Memory B cell (primary cell): ENCODE measurements at regions not wholly inside any gene's neighbourhood (a gene's known extent, or its start where the extent isn't known, plus 50 kb on each side); places are given as distances from the start of the nearest gene placed in this dataset.
"Not testable (repeated sequence)": the region's sequence is repeated elsewhere in the genome, so short reads cannot be mapped to it uniquely, and the experiment has no call there.

Experiments
- ATAC-seq: fragments of 150-1000 bp; cut with Tn5 transposase; 2 replicates; pipeline ENCODE4 v1.10.0; 2021; ENCODE audit warnings: low read depth, mild to moderate bottlenecking, moderate library complexity
- DNase-seq, 2 donors: peaks; one replicate each; pipeline ENCODE4 v3.0.0; 2022; ENCODE audit warnings: low spot score in 2 of 2
- H3K27ac Mint-ChIP-seq: one replicate; pipeline ENCODE4 v1.8.0; 2022; ENCODE audit warnings: mild to moderate bottlenecking, moderate library complexity, mixed read lengths
- H3K27me3 Mint-ChIP-seq: one replicate; pipeline ENCODE4 v1.8.0; 2022; ENCODE audit warnings: mixed read lengths
- H3K36me3 Mint-ChIP-seq: one replicate; pipeline ENCODE4 v1.8.0; 2022; ENCODE audit warnings: mild to moderate bottlenecking, mixed read lengths
- H3K4me1 Mint-ChIP-seq: one replicate; pipeline ENCODE4 v1.8.0; 2022; ENCODE audit warnings: mixed read lengths
- H3K4me3 Mint-ChIP-seq: one replicate; pipeline ENCODE4 v1.8.0; 2022; ENCODE audit warnings: mild to moderate bottlenecking, moderate library complexity, mixed read lengths
- H3K9me3 Mint-ChIP-seq: one replicate; pipeline ENCODE4 v1.8.0; 2022; ENCODE audit warnings: mixed read lengths

GRCh38 chr15:96837241-96837970 lies 506.9 kb downstream of the NR2F2 start:
- ATAC-seq (no peak), DNase-seq (no peak)
- peaks cover 5% of the 10 kb centered on the region for H3K9me3 Mint-ChIP-seq
- no peaks in the 10 kb centered on the region for H3K36me3 Mint-ChIP-seq
- H3K4me1 Mint-ChIP-seq: no peaks in the 10 kb centered on the region
- no peak overlapping the region for H3K4me3 Mint-ChIP-seq
- no peaks in the 10 kb centered on the region for H3K27me3 Mint-ChIP-seq
- H3K27ac Mint-ChIP-seq: no peak overlapping the region

DNA sequence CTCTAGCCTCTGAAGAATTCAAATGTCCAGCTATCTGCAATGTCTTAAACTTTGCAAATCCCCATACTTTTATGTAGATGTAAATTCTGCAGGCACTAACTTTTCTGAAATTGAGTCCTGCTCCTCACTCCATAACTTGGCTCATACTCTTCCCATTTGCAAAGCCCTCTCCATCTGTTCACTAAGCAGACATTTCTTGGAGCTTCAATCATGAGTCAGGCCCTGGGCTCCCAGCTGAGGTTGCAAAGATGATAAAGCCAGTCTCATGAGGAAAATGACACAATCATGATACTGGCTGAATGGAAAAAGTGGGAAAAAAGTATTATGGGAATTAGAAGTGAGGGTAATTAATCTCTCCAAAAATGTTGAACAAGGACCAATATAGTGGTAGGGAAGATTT lies 507.6 kb downstream of the NR2F2 start:
- Mint-ChIP-seq H3K36me3 (no peaks in the 10 kb centered on the region), H3K27ac (no peak overlapping the region), H3K27me3 (no peaks in the 10 kb centered on the region), H3K4me3 (no peak overlapping the region), H3K9me3 (peaks cover 5% of the 10 kb centered on the region), H3K4me1 (no peaks in the 10 kb centered on the region)
- DNase-seq (no peak), ATAC-seq (no peak)

- Mint-ChIP-seq H3K9me3 (peaks cover 12% of the 10 kb centered on the region), H3K36me3 (no peaks in the 10 kb centered on the region), H3K4me3 (no peak overlapping the region), H3K27me3 (no peaks in the 10 kb centered on the region), H3K27ac (no peak overlapping the region), H3K4me1 (peaks cover 3% of the 10 kb centered on the region)
- ATAC-seq (no peak), DNase-seq (no peak)
These were observed 518.9 kb downstream of the NR2F2 start for GRCh38 chr15:96849271-96849900.

DNA sequence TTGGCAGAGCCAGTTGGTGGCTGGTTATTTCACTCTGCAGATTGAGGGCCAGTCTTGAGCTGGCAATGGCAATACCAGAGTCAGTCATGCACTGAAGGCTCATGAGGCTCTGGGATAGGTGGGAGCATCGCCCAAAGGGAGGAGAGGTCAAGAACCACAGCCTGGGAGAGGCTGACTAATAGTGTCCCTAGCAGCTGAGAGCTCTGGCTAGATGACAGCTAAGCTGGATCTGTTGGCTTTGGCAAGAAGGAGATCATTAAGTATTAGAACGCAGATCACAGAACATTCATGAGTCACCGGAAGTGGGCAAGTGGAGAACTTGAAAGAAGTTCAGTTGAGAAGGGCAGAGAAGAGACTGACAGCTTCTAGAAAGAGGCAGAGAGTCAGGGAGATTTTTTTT lies 521.1 kb downstream of the NR2F2 start:
- Mint-ChIP-seq H3K9me3 (peaks cover 12% of the 10 kb centered on the region), H3K4me1 (peaks cover 3% of the 10 kb centered on the region), H3K4me3 (no peak overlapping the region), H3K27ac (no peak overlapping the region), H3K36me3 (no peaks in the 10 kb centered on the region), H3K27me3 (no peaks in the 10 kb centered on the region)
- DNase-seq: no peak
- no peak for ATAC-seq

DNA sequence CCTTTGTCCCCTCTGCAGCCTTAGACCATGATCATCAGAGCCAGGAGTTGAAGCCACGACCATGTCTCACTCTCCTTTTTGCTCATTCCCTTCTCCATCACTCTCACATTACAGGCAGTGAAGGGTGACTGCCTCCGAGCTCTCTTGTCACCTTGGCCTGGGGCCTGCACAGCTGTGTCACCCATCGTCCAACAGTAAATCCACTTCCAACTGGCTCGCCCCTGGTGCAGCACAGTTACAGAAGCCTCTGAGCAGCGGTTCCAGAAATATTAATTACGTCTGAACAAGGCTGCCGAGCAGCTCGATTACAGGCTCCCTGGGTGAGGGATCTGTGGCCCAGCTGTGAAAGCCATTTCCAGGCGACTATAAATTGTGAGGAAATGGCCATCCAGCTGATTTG lies 528.2 kb downstream of the NR2F2 start:
- H3K4me1 Mint-ChIP-seq: no peaks in the 10 kb centered on the region
- ATAC-seq: no peak
- H3K27ac Mint-ChIP-seq: no peak overlapping the region
- DNase-seq: no peak
- H3K9me3 Mint-ChIP-seq: peaks cover 5% of the 10 kb centered on the region
- H3K36me3 Mint-ChIP-seq: no peaks in the 10 kb centered on the region
- H3K27me3 Mint-ChIP-seq: no peaks in the 10 kb centered on the region
- no peak overlapping the region for H3K4me3 Mint-ChIP-seq

GRCh38 chr15:96860741-96861140 lies 530.2 kb downstream of the NR2F2 start:
- Mint-ChIP-seq H3K9me3 (peaks cover 2% of the 10 kb centered on the region), H3K4me1 (no peaks in the 10 kb centered on the region), H3K27me3 (no peaks in the 10 kb centered on the region), H3K27ac (no peak overlapping the region), H3K4me3 (no peak overlapping the region), H3K36me3 (no peaks in the 10 kb centered on the region)
- ATAC-seq (no peak), DNase-seq (no peak)

DNA sequence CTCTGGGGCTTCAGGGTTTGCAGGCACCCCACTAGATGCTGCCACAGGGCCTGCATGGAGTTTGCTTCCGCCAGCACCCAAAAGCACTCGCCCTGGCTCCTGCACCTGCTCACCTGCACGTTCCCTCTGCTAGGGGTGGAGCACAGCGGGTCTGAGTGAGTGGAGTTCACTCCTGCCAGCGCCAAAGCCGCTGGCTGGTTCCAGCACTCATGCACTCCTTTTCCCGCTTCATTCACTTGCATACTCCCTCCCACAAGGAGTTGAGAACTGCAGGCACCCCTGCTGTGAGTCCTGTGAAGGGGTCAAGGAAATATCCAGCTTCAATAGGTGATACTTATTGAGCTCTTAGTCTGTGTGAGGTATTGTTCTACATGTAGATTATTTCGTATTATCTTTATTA lies 537.5 kb downstream of the NR2F2 start:
- H3K27ac Mint-ChIP-seq: no peak overlapping the region
- DNase-seq: no peak
- no peak overlapping the region for H3K4me3 Mint-ChIP-seq
- H3K36me3 Mint-ChIP-seq: no peaks in the 10 kb centered on the region
- H3K9me3 Mint-ChIP-seq: peaks cover 7% of the 10 kb centered on the region
- no peaks in the 10 kb centered on the region for H3K4me1 Mint-ChIP-seq
- no peaks in the 10 kb centered on the region for H3K27me3 Mint-ChIP-seq
- ATAC-seq: no peak

GRCh38 chr15:96869122-96869521 lies 538.6 kb downstream of the NR2F2 start:
- H3K9me3 Mint-ChIP-seq: peaks cover 10% of the 10 kb centered on the region
- ATAC-seq (no peak), DNase-seq (no peak)
- H3K36me3 Mint-ChIP-seq: no peaks in the 10 kb centered on the region
- H3K4me1 Mint-ChIP-seq: no peaks in the 10 kb centered on the region
- H3K27me3 Mint-ChIP-seq: no peaks in the 10 kb centered on the region
- H3K27ac Mint-ChIP-seq: no peak overlapping the region
- no peak overlapping the region for H3K4me3 Mint-ChIP-seq

GRCh38 chr15:96869790-96870189 lies 539.3 kb downstream of the NR2F2 start:
- H3K9me3 Mint-ChIP-seq: peaks cover 10% of the 10 kb centered on the region
- ATAC-seq: no peak

DNA sequence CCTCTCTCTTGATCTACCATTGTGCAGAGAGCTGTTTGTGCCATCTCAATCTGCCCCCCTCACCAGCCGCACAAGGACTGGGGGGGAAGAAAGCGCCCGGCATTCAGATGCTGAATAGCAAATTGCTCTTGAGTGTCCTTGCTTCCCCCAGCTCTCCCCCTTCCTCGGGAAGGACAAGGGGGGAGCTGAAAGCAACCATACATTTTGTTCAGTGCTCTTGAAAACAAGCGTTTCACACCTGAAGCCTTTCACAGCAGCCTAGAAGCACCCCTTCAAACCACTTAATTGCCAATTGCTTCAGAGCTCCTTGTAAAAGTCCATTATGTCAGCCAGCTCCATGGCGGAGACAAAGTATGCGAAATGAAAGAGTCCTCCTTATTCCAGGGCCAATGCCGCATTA lies 540.1 kb downstream of the NR2F2 start:
- ATAC-seq: no peak
- Mint-ChIP-seq H3K27me3 (no peaks in the 10 kb centered on the region), H3K4me3 (no peak overlapping the region), H3K9me3 (peaks cover 10% of the 10 kb centered on the region), H3K4me1 (no peaks in the 10 kb centered on the region), H3K27ac (no peak overlapping the region), H3K36me3 (no peaks in the 10 kb centered on the region)
- no peak for DNase-seq

More at GRCh38 chr15:96869790-96870189, 539.3 kb downstream of the NR2F2 start:
- Mint-ChIP-seq H3K4me1 (no peaks in the 10 kb centered on the region), H3K27ac (no peak overlapping the region), H3K36me3 (no peaks in the 10 kb centered on the region), H3K4me3 (no peak overlapping the region), H3K27me3 (no peaks in the 10 kb centered on the region)
- no peak for DNase-seq

GRCh38 chr15:96877442-96877841 lies 546.9 kb downstream of the NR2F2 start:
- H3K27ac Mint-ChIP-seq, ATAC-seq, H3K27me3 Mint-ChIP-seq, H3K4me1 Mint-ChIP-seq, H3K4me3 Mint-ChIP-seq, H3K9me3 Mint-ChIP-seq, DNase-seq, H3K36me3 Mint-ChIP-seq: not testable (repeated sequence)

- Mint-ChIP-seq H3K27me3 (no peaks in the 10 kb centered on the region), H3K27ac (no peak overlapping the region), H3K4me1 (no peaks in the 10 kb centered on the region), H3K9me3 (peaks cover 7% of the 10 kb centered on the region), H3K4me3 (no peak overlapping the region), H3K36me3 (no peaks in the 10 kb centered on the region)
- no peak for DNase-seq
- no peak for ATAC-seq
These were observed 547.6 kb downstream of the NR2F2 start for GRCh38 chr15:96878129-96878528.

GRCh38 chr15:96882121-96882772 lies 551.7 kb downstream of the NR2F2 start:
- Mint-ChIP-seq H3K9me3 (peaks cover 1% of the 10 kb centered on the region), H3K4me1 (no peaks in the 10 kb centered on the region), H3K36me3 (no peaks in the 10 kb centered on the region), H3K27ac (no peak overlapping the region), H3K27me3 (no peaks in the 10 kb centered on the region), H3K4me3 (no peak overlapping the region)
- no peak for ATAC-seq
- no peak for DNase-seq

- no peaks in the 10 kb centered on the region for H3K4me1 Mint-ChIP-seq
- no peak for DNase-seq
- peaks cover 2% of the 10 kb centered on the region for H3K9me3 Mint-ChIP-seq
- H3K36me3 Mint-ChIP-seq: no peaks in the 10 kb centered on the region
- no peak overlapping the region for H3K27ac Mint-ChIP-seq
- ATAC-seq: no peak
- no peak overlapping the region for H3K4me3 Mint-ChIP-seq
- no peaks in the 10 kb centered on the region for H3K27me3 Mint-ChIP-seq
These were observed 557.2 kb downstream of the NR2F2 start for GRCh38 chr15:96887730-96888129.
